AG09319 (cell line): ENCODE measurements at regions not wholly inside any gene's neighbourhood (a gene's known extent, or its start where the extent isn't known, plus 50 kb on each side); places are given as distances from the start of the nearest gene placed in this dataset.
"Not testable (repeated sequence)": the region's sequence is repeated elsewhere in the genome, so short reads cannot be mapped to it uniquely, and the experiment has no call there.

Experiments used
- DNase-seq: peaks from one replicate; pipeline ENCODE4 v3.0.0-alpha.2; 2010; ENCODE audit warnings: low read depth; ENCODE audit errors: extremely low read depth
- TF ChIP-seq, protein P1 (sequence below): IDR thresholded peaks from 2 replicates; pipeline ENCODE4 v1.5.1; 2011; ENCODE audit warnings: low read depth, mild to moderate bottlenecking, inconsistent platforms, low read length, moderate library complexity

- no peak for DNase-seq
- TF ChIP-seq, protein P1, sequence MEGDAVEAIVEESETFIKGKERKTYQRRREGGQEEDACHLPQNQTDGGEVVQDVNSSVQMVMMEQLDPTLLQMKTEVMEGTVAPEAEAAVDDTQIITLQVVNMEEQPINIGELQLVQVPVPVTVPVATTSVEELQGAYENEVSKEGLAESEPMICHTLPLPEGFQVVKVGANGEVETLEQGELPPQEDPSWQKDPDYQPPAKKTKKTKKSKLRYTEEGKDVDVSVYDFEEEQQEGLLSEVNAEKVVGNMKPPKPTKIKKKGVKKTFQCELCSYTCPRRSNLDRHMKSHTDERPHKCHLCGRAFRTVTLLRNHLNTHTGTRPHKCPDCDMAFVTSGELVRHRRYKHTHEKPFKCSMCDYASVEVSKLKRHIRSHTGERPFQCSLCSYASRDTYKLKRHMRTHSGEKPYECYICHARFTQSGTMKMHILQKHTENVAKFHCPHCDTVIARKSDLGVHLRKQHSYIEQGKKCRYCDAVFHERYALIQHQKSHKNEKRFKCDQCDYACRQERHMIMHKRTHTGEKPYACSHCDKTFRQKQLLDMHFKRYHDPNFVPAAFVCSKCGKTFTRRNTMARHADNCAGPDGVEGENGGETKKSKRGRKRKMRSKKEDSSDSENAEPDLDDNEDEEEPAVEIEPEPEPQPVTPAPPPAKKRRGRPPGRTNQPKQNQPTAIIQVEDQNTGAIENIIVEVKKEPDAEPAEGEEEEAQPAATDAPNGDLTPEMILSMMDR = no peak
Measured at GRCh38 chr5:96101358-96102089, 139.9 kb upstream of the ELL2 start.

DNA sequence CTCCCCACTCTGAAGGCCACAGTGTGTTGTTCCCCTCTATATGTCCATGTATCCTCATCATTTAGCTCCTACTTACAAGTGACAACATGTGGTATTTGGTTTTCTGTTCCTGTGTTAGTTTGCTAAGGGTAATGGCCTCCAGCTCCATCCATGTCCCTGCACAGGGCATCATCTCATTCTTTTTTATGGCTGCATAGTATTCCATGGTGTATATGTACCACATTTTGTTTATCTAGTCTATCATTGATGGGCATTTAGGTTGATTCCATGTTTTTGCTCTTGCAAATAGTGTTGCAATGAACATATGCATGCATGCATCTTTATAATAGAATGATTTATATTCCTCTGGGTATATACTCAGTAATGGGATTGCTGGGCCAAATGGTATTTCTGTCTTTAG lies 135.8 kb upstream of the ELL2 start:
- not testable (repeated sequence) for DNase-seq

GRCh38 chr5:96096724-96097123 lies 135.1 kb upstream of the ELL2 start:
- TF ChIP-seq, protein P1 = no peak
- no peak for DNase-seq

GRCh38 chr5:96094904-96095303 lies 133.3 kb upstream of the ELL2 start:
- TF ChIP-seq, protein P1 = no peak
- no peak for DNase-seq

DNA sequence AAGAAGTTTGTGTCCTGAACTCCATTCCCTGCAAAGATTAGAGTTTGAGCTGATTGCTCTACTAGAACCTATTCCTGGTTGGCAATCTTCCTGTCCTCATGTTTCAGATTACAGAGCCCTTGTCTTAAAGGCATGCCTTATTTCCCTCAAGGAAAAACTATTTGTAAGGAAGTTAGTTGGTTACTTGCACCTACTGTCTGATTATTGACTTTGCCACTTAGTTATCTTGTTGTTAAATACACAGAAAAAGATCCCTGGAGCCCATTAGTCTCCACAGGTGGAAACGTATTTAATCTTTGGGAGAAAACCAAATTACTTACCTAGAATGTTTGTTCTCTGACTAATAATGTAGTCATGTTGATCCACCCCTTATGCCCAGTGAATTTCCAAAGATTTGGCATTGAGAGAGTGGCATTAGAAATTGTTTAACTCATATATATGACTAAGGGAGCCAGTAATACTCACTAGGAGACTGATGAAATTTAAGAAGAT lies 132.3 kb upstream of the ELL2 start:
- TF ChIP-seq, protein P1 = no peak
- DNase-seq = no peak

DNA sequence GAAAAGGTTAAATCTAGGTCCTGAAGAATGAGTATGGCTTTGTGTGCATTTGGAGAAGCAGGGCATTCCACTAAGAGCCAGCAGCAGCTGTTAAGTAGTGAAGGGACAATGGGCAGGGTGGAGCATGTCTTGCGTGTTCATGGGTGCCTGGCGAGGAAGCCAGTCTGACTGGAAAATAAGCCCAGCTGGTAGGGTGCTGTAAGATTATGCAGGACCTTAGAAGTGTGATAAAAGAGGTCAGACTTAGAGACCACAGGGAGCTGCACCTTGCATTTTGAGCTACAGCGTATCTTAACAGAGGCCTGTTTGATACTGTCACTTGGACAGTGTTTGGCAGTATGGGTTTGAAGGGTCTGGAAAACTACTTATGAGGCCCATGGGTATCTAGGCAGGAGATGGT lies 131.7 kb upstream of the ELL2 start:
- TF ChIP-seq, protein P1 = no peak
- DNase-seq = no peak

- no peak for DNase-seq
- TF ChIP-seq, protein P1 = no peak
Measured at GRCh38 chr5:96091874-96092273, 130.2 kb upstream of the ELL2 start.

DNA sequence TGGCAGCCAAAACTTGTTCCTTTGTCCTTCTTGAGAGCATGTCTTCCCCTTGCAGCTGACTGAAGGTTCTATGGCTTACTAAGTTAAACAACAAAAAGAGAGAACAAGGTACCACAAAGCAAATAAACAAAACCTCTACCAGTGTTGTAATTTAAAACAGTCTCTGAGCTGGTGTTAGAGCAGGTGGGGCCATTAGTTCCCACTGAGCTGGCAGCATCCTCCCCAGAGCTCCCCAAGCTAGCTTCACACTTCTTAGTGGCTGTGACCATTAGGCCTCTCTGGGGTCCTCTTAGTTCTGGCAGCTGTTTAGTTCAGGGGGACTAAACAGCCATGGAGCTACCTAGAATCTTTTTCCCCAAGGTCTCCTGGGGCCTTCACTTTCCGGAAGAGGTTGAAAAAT lies 128.6 kb upstream of the ELL2 start:
- no peak for DNase-seq
- TF ChIP-seq, protein P1 = no peak
